Natural killer cell (primary cell): ENCODE measurements at regions not wholly inside any gene's neighbourhood (a gene's known extent, or its start where the extent isn't known, plus 50 kb on each side); places are given as distances from the start of the nearest gene placed in this dataset.
A peak's percentile ranks its signal among the peaks of the same experiment; 100 is the strongest.

Source experiments
- ATAC-seq, 3 donors: fragments of 150-1000 bp in 2 of 3; fragments of 200-7000 bp in 1 of 3; cut with Tn5 transposase; 1 replicate in 1 of 3; 2 replicates in 2 of 3; pipeline ENCODE4 v1.10.0; 2021; ENCODE audit warnings: mild to moderate bottlenecking in 2 of 3, moderate library complexity in 2 of 3
- DNase-seq, 2 donors: peaks; one replicate each; pipeline versions ENCODE4 v3.0.0 to v3.0.0-alpha.2; 2013 to 2021; ENCODE audit warnings: mixed read lengths in 1 of 2
- H3K27ac ChIP-seq: one replicate; pipeline ENCODE4 v1.5.1; 2013; ENCODE audit warnings: mild to moderate bottlenecking, low read length
- H3K27me3 ChIP-seq: one replicate; pipeline ENCODE4 v1.6.1; 2013; ENCODE audit warnings: low read length; ENCODE audit not compliant: control insufficient read depth, insufficient read depth
- H3K36me3 ChIP-seq: one replicate; pipeline ENCODE4 v1.6.1; 2013; ENCODE audit warnings: low read length; ENCODE audit not compliant: control insufficient read depth, insufficient read depth
- H3K4me1 ChIP-seq: one replicate; pipeline ENCODE4 v1.6.1; 2013; ENCODE audit warnings: low read length; ENCODE audit not compliant: control insufficient read depth, insufficient read depth
- H3K4me3 ChIP-seq: one replicate; pipeline ENCODE4 v1.5.1; 2013; ENCODE audit warnings: low read length
- H3K9me3 ChIP-seq: one replicate; pipeline ENCODE4 v1.6.1; 2013; ENCODE audit warnings: low read length; ENCODE audit not compliant: control insufficient read depth, insufficient read depth
- H3K27ac Mint-ChIP-seq, 2 donors: one replicate each; pipeline ENCODE4 v1.8.0; 2022; ENCODE audit warnings: mild to moderate bottlenecking in 2 of 2, mixed read lengths in 2 of 2, moderate library complexity in 1 of 2
- H3K27me3 Mint-ChIP-seq, 2 donors: one replicate each; pipeline ENCODE4 v1.8.0; 2022; ENCODE audit warnings: low read depth in 2 of 2, mixed read lengths in 2 of 2
- H3K36me3 Mint-ChIP-seq: one replicate; pipeline ENCODE4 v1.8.0; 2022; ENCODE audit warnings: mixed read lengths
- H3K4me1 Mint-ChIP-seq, 2 donors: one replicate each; pipeline ENCODE4 v1.8.0; 2022; ENCODE audit warnings: mixed read lengths in 2 of 2
- H3K4me3 Mint-ChIP-seq: one replicate; pipeline ENCODE4 v1.8.0; 2022; ENCODE audit warnings: mild to moderate bottlenecking, moderate library complexity, mixed read lengths
- H3K9me3 Mint-ChIP-seq, 2 donors: one replicate each; pipeline ENCODE4 v1.8.0; 2022; ENCODE audit warnings: mixed read lengths in 2 of 2
- WGBS: methylation state at CpG from one replicate; pipeline ENCODE4 v1.1.7; 2013; ENCODE audit warnings: missing lambda C conversion rate; ENCODE audit not compliant: insufficient coverage; 5-methylcytosine and 5-hydroxymethylcytosine counted together
- intact Hi-C: fragments of 100-400 bp; cut with micrococcal nuclease; formaldehyde crosslinking; loops from one replicate; pipeline ENCODE4 v1.14.2; 2022
- TF ChIP-seq, protein P1 (sequence below): fragments of 200-600 bp; IDR thresholded peaks from one replicate; pipeline ENCODE4 v1.8.0; 2022; ENCODE audit warnings: antibody characterized with exemption

DNA sequence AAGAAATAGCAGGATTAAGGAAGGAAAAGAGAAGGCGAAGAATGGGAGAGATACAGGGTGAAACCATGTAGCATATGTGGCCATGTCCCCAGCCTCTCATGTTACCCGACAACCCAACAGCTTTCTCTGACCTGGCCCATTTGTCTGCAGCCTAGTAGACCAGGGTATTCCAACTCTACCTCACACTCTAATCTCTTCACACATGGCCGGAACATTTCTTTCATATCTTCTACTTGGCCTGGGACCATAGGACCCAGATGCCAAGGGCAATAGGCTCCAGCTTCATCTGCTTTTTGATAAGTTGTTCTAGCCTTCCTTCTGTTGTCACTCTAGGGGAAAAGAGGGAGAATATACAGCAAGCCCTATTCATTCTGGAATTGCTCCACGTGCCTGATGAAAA lies 95.0 kb upstream of the DPT start:
- no peaks in the 10 kb centered on the region for H3K36me3 ChIP-seq
- peak overlapping the region in 1 of 2 donors; percentile 59 for H3K27ac Mint-ChIP-seq
- peaks cover 25% of the 10 kb centered on the region in 2 donors for H3K4me1 Mint-ChIP-seq
- H3K4me3 ChIP-seq, result no peak overlapping the region
- TF ChIP-seq, protein P1, sequence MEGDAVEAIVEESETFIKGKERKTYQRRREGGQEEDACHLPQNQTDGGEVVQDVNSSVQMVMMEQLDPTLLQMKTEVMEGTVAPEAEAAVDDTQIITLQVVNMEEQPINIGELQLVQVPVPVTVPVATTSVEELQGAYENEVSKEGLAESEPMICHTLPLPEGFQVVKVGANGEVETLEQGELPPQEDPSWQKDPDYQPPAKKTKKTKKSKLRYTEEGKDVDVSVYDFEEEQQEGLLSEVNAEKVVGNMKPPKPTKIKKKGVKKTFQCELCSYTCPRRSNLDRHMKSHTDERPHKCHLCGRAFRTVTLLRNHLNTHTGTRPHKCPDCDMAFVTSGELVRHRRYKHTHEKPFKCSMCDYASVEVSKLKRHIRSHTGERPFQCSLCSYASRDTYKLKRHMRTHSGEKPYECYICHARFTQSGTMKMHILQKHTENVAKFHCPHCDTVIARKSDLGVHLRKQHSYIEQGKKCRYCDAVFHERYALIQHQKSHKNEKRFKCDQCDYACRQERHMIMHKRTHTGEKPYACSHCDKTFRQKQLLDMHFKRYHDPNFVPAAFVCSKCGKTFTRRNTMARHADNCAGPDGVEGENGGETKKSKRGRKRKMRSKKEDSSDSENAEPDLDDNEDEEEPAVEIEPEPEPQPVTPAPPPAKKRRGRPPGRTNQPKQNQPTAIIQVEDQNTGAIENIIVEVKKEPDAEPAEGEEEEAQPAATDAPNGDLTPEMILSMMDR, result no peak
- peaks cover under 1 to 2% of the 10 kb centered on the region in 2 donors for H3K27me3 Mint-ChIP-seq
- no peaks in the 10 kb centered on the region for H3K36me3 Mint-ChIP-seq
- H3K27ac ChIP-seq, result no peak overlapping the region
- no peaks in the 10 kb centered on the region for H3K9me3 Mint-ChIP-seq
- DNase-seq (no peak), ATAC-seq (no peak)
- no peaks in the 10 kb centered on the region for H3K27me3 ChIP-seq
- H3K4me3 Mint-ChIP-seq, result peak overlapping the region; percentile 43
- 92% methylated on average over 4 of the region's 4 CpGs for WGBS
- intact Hi-C loops, result no loop called here
- peaks cover 10% of the 10 kb centered on the region for H3K4me1 ChIP-seq
- H3K9me3 ChIP-seq, result no peaks in the 10 kb centered on the region

DNA sequence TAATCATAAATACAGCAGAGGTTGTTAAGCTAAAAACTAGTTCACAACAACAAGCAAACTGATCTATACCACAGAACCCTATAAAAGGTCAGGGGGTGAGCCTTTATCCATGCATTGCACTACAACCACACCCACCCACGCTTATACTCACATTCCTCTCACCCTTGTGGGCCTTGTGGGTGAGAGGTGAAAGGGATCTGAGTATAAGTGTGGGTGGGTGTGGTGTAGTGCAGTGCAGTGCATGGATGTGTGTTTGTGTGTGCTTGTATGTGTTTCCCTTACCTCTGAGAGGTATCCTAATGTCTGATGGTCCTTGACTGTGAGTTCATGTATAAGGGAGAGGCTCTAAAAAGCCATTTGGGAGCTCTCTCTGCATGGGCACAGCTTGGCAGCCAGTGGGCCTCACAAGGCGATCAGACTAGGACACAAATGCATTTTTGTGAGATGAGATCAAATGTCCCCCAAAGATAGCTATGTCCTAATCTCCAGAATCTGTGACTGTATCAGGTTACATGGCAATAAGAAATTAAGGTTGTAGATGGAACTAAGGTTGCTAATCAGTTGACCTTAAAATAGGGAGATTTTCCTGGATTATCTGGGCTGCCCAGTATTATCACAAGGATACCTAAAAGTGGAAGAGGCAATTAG lies 95.5 kb upstream of the DPT start:
- no peak overlapping the region for H3K4me3 ChIP-seq
- H3K4me1 ChIP-seq, result peaks cover 10% of the 10 kb centered on the region
- H3K36me3 ChIP-seq, result no peaks in the 10 kb centered on the region
- Mint-ChIP-seq H3K27me3 (peaks cover 0 to under 1% of the 10 kb centered on the region in 2 donors), H3K27ac (peak overlapping the region in 1 of 2 donors; percentile 59), H3K36me3 (no peaks in the 10 kb centered on the region), H3K4me3 (peak overlapping the region; percentile 43), H3K4me1 (peaks cover 25% of the 10 kb centered on the region in 2 donors), H3K9me3 (no peaks in the 10 kb centered on the region)
- no peaks in the 10 kb centered on the region for H3K9me3 ChIP-seq
- DNase-seq (peak in 1 of 2 donors; percentile 4), ATAC-seq (peak; percentile 44 to 91 (median 60))
- 93% methylated on average over 1 of the region's 2 CpGs for WGBS
- no peaks in the 10 kb centered on the region for H3K27me3 ChIP-seq
- TF ChIP-seq, protein P1, result no peak
- no peak overlapping the region for H3K27ac ChIP-seq
- intact Hi-C loops, result no loop called here

DNA sequence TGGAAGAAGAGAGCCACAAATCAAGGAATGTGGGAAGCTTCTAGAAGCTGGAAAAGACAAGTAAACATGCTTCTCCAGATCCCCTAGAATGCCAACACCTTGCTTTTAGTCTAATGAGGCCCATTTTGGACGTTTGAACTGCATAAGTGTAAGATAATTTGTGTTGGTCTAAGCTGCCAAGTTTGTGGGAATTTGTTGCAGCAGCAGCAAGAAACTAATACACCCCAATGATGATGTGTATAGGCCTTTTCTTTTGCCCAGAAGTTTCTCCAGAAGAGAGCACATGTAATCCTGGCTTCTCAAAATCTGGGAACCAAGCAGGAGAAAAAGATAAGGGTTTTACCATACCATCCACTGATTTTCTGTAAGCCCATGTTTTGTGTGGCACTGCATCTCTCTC lies 96.1 kb upstream of the DPT start:
- no peak for ATAC-seq

More for the DNA sequence above, 96.1 kb upstream of the DPT start:
- no peak overlapping the region for H3K27ac Mint-ChIP-seq
- Histone ChIP-seq H3K4me1 (peaks cover 10% of the 10 kb centered on the region), H3K4me3 (no peak overlapping the region), H3K36me3 (no peaks in the 10 kb centered on the region), H3K27ac (no peak overlapping the region), H3K27me3 (no peaks in the 10 kb centered on the region), H3K9me3 (no peaks in the 10 kb centered on the region)
- H3K27me3 Mint-ChIP-seq, result no peaks in the 10 kb centered on the region
- DNase-seq, result no peak
- peaks cover 25% of the 10 kb centered on the region in 2 donors for H3K4me1 Mint-ChIP-seq
- 62% methylated on average over 1 of the region's 1 CpG for WGBS
- H3K4me3 Mint-ChIP-seq, result no peak overlapping the region
- TF ChIP-seq, protein P1, result no peak
- H3K36me3 Mint-ChIP-seq, result no peaks in the 10 kb centered on the region
- H3K9me3 Mint-ChIP-seq, result no peaks in the 10 kb centered on the region
- intact Hi-C loops, result no loop called here
